HEK293T (cell line): ENCODE measurements at regions not wholly inside any gene's neighbourhood (a gene's known extent, or its start where the extent isn't known, plus 50 kb on each side); places are given as distances from the start of the nearest gene placed in this dataset.

ENCODE experiments used
- ARNT ChIP-seq: fragments of 450-650 bp; IDR thresholded peaks from 2 replicates; pipeline ENCODE4 v1.6.1; 2017; ENCODE audit warnings: mild to moderate bottlenecking
- BHLHE40 ChIP-seq: fragments of 450-650 bp; IDR thresholded peaks from 2 replicates; pipeline ENCODE4 v1.6.1; 2016; ENCODE audit warnings: mild to moderate bottlenecking, moderate library complexity, borderline replicate concordance
- CTBP1 ChIP-seq: fragments of 450-650 bp; IDR thresholded peaks from 2 replicates; pipeline ENCODE4 v1.6.1; 2016; ENCODE audit warnings: borderline replicate concordance
- FOXM1 ChIP-seq: fragments of 450-650 bp; IDR thresholded peaks from 2 replicates; pipeline ENCODE4 v1.6.1; 2017; ENCODE audit warnings: mild to moderate bottlenecking, borderline replicate concordance
- L3MBTL2 ChIP-seq: fragments of 450-650 bp; conservative IDR thresholded peaks from 2 replicates; pipeline ENCODE4 v1.6.1; 2016; ENCODE audit warnings: mild to moderate bottlenecking
- LEF1 ChIP-seq: fragments of 450-650 bp; IDR thresholded peaks from 2 replicates; pipeline ENCODE4 v1.6.1; 2017; ENCODE audit warnings: mild to moderate bottlenecking, borderline replicate concordance
- NFRKB ChIP-seq: fragments of 450-650 bp; IDR thresholded peaks from 2 replicates; pipeline ENCODE4 v1.6.1; 2016; ENCODE audit warnings: mild to moderate bottlenecking, moderate library complexity
- SP1 ChIP-seq: fragments of 450-650 bp; IDR thresholded peaks from 2 replicates; pipeline ENCODE4 v1.6.1; 2017
- SUZ12 ChIP-seq: fragments of 450-650 bp; IDR thresholded peaks from 2 replicates; pipeline ENCODE4 v1.6.1; 2016; ENCODE audit warnings: mild to moderate bottlenecking
- TARDBP ChIP-seq: fragments of 450-650 bp; IDR thresholded peaks from 2 replicates; pipeline ENCODE4 v1.6.1; 2016
- ZNF384 ChIP-seq: fragments of 450-650 bp; IDR thresholded peaks from 2 replicates; pipeline ENCODE4 v1.6.1; 2016
- TF ChIP-seq, protein P1 (sequence below): fragments of 450-650 bp; IDR thresholded peaks from 2 replicates; pipeline ENCODE4 v1.6.1; 2016

GRCh38 chr6:105879146-105879545, 207.0 kb upstream of the PRDM1 start:
- no peak for TF ChIP-seq LEF1
- TF ChIP-seq SUZ12 = no peak
- no peak for TF ChIP-seq FOXM1
- no peak for TF ChIP-seq SP1
- TF ChIP-seq, protein P1, sequence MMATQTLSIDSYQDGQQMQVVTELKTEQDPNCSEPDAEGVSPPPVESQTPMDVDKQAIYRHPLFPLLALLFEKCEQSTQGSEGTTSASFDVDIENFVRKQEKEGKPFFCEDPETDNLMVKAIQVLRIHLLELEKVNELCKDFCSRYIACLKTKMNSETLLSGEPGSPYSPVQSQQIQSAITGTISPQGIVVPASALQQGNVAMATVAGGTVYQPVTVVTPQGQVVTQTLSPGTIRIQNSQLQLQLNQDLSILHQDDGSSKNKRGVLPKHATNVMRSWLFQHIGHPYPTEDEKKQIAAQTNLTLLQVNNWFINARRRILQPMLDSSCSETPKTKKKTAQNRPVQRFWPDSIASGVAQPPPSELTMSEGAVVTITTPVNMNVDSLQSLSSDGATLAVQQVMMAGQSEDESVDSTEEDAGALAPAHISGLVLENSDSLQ = no peak
- TF ChIP-seq ARNT = no peak
- no peak for TF ChIP-seq ZNF384
- TF ChIP-seq TARDBP = no peak
- TF ChIP-seq BHLHE40 = no peak
- TF ChIP-seq NFRKB = no peak
- TF ChIP-seq L3MBTL2 = no peak
- TF ChIP-seq CTBP1 = no peak
